Adrenal gland (tissue), 5 donors: ENCODE measurements at regions not wholly inside any gene's neighbourhood (a gene's known extent, or its start where the extent isn't known, plus 50 kb on each side); places are given as distances from the start of the nearest gene placed in this dataset.

Experiments
- CTCF ChIP-seq, 6 experiments: fragments of 450-650 bp in 4 of 6; fragments of 200-600 bp in 2 of 6; sonication (generic) in 1 of 6; IDR thresholded peaks; 1 replicate in 5 of 6; 2 replicates in 1 of 6; pipeline versions ENCODE4 v1.5.1 to v1.8.0; 2016 to 2021; ENCODE audit warnings: antibody characterized with exemption in 6 of 6, mild to moderate bottlenecking in 2 of 6, moderate library complexity in 1 of 6
- POLR2A ChIP-seq, 2 donors: fragments of 450-650 bp; IDR thresholded peaks; one replicate each; pipeline ENCODE4 v1.6.1; 2017; ENCODE audit warnings: antibody characterized with exemption in 2 of 2, mild to moderate bottlenecking in 2 of 2, moderate library complexity in 1 of 2
- donor health status: DM: no; HTN: no; CAD: no.

- TF ChIP-seq CTCF (IDR thresholded peaks at IDR 0.05) (no peak), POLR2A (IDR thresholded peaks at IDR 0.05) (no peak)
These were observed 185.8 kb downstream of the NDUFA10 start for GRCh38 chr2:239839306-239839705.
